GM12864 (cell line): ENCODE measurements at regions not wholly inside any gene's neighbourhood (a gene's known extent, or its start where the extent isn't known, plus 50 kb on each side); places are given as distances from the start of the nearest gene placed in this dataset.

Experiments used
- DNase-seq: peaks from one replicate; pipeline ENCODE4 v3.0.0-alpha.2; 2011; ENCODE audit warnings: low read depth
- H3K4me3 ChIP-seq: 2 replicates; pipeline ENCODE4 v1.5.1; 2011; ENCODE audit warnings: mild to moderate bottlenecking, low read depth, low read length, control low read depth
- CTCF ChIP-seq: IDR thresholded peaks from 2 replicates; pipeline ENCODE4 v1.5.1; 2011; ENCODE audit warnings: low read depth, mild to moderate bottlenecking, moderate library complexity, low read length, control low read depth, inconsistent platforms; ENCODE audit errors: missing control alignments

GRCh38 chr21:35326677-35327076, 277.6 kb upstream of the RUNX1 start:
- DNase-seq, result no peak
- H3K4me3 ChIP-seq, result no peak overlapping the region
- no peak for TF ChIP-seq CTCF

DNA sequence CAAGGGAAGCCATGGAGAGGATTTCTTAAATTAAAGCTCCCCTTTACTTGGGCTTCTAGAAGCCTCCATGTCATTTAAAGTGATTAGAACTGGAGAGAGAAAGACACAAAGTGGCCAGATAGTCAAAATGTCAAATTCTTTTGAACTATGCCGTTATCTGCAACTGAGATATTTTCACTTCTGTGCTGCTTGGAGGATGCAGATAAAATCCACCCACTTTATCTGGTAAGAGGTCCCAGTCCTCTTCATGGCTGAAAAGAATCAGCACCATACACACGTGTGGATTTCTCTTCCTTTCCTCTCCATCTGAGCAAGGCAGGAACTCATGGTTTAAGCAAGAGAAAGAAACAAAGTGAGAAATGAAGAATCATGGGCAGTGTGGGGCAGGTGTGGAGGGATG, 276.9 kb upstream of the RUNX1 start:
- no peak for DNase-seq
- no peak overlapping the region for H3K4me3 ChIP-seq
- TF ChIP-seq CTCF, result no peak

GRCh38 chr21:35324372-35325220, 275.5 kb upstream of the RUNX1 start:
- TF ChIP-seq CTCF, result no peak
- no peak overlapping the region for H3K4me3 ChIP-seq
- DNase-seq, result no peak

- no peak for TF ChIP-seq CTCF
- DNase-seq, result no peak
- no peak overlapping the region for H3K4me3 ChIP-seq
Observed at GRCh38 chr21:35323947-35324346, 274.8 kb upstream of the RUNX1 start.

- DNase-seq, result no peak
- TF ChIP-seq CTCF, result no peak
- H3K4me3 ChIP-seq, result no peak overlapping the region
Observed at GRCh38 chr21:35321322-35322200, 272.5 kb upstream of the RUNX1 start.

DNA sequence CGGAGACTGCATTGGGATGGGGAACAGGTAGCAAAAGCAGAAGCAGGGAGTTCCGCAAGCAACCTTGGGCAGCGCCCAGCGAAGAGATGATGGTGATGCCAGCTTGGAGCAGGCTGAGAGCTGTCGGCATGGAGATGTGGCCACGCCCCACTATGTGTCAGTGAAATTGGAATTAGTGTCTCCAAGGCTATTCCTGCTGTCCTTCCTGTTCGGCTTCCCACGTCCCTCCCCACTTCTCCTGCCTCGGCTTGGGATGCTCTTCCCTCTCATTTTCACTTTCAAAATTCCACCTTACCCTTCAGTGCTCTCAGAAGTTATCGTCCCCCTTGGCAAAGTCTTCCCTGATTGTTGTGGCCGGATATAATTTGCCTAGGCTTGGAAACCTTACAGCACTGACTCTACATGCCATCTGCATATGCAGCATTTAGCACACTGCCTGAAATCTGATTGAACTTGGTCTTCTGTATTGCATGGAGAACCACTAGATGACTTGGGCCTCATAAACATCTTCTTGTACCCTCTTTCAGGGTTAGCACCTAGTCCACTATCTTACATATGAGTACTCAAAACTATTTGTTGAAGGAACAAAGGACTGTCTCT, 270.7 kb upstream of the RUNX1 start:
- no peak for DNase-seq
- H3K4me3 ChIP-seq, result no peak overlapping the region
- no peak for TF ChIP-seq CTCF
